ENCODE measurements at regions not wholly inside any gene's neighbourhood (a gene's known extent, or its start where the extent isn't known, plus 50 kb on each side); places are given as distances from the start of the nearest gene placed in this dataset.

- Histone ChIP-seq H3K36me3 (ENCODE audit: insufficient read depth, low read length) (no peaks in the 10 kb centered on the region), H3K4me2 (ENCODE audit: low read length) (no peak overlapping the region), H3K79me2 (ENCODE audit: insufficient read depth, low read length) (no peaks in the 10 kb centered on the region), H3K27me3 (ENCODE audit: insufficient read depth, low read length) (peaks cover 3% of the 10 kb centered on the region), H2AFZ (ENCODE audit: low read depth, low read length) (no peak overlapping the region), H3K27ac (ENCODE audit: low read depth, low read length) (no peak overlapping the region), H3K9ac (ENCODE audit: low read length) (no peak overlapping the region), H3K4me3 (ENCODE audit: insufficient read depth, low read depth, low read length) (no peak overlapping the region), H3K9me3 (ENCODE audit: insufficient read depth, low read depth, low read length) (peaks cover 5% of the 10 kb centered on the region), H4K20me1 (ENCODE audit: insufficient read depth, low read length) (no peaks in the 10 kb centered on the region), H3K4me1 (ENCODE audit: insufficient read depth, low read length) (no peaks in the 10 kb centered on the region)
- H3K4me1 Mint-ChIP-seq (ENCODE audit: low read depth, unreplicated experiment) = no peaks in the 10 kb centered on the region
- TF ChIP-seq CTCF (IDR thresholded peaks at IDR 0.05; ENCODE audit: insufficient read depth, low read depth, low read length) (no peak), EZH2 (IDR thresholded peaks at IDR 0.05; ENCODE audit: insufficient read depth, low read length) (no peak)
- peaks cover 6% of the 10 kb centered on the region for H3K36me3 Mint-ChIP-seq (ENCODE audit: low read depth, unreplicated experiment)
- DNase-seq (ENCODE audit: low read depth) = no peak
- no peak overlapping the region for H3K27ac Mint-ChIP-seq (ENCODE audit: unreplicated experiment)
- no peaks in the 10 kb centered on the region for H3K27me3 Mint-ChIP-seq (ENCODE audit: low read depth, unreplicated experiment)
- H3K4me3 Mint-ChIP-seq (ENCODE audit: unreplicated experiment) = no peak overlapping the region
- peaks cover 17% of the 10 kb centered on the region for H3K9me3 Mint-ChIP-seq (ENCODE audit: unreplicated experiment)
- no peak for FAIRE-seq
Measured at GRCh38 chr2:204415406-204416181, 129.7 kb upstream of the PARD3B start.

GRCh38 chr2:204416236-204416635, 129.0 kb upstream of the PARD3B start:
- no peak overlapping the region for H3K27ac Mint-ChIP-seq (ENCODE audit: unreplicated experiment)
- Histone ChIP-seq H3K79me2 (ENCODE audit: insufficient read depth, low read length) (no peaks in the 10 kb centered on the region), H3K27me3 (ENCODE audit: insufficient read depth, low read length) (peaks cover 3% of the 10 kb centered on the region), H3K27ac (ENCODE audit: low read depth, low read length) (no peak overlapping the region), H3K9ac (ENCODE audit: low read length) (no peak overlapping the region), H4K20me1 (ENCODE audit: insufficient read depth, low read length) (no peaks in the 10 kb centered on the region), H2AFZ (ENCODE audit: low read depth, low read length) (no peak overlapping the region), H3K4me3 (ENCODE audit: insufficient read depth, low read depth, low read length) (no peak overlapping the region), H3K4me2 (ENCODE audit: low read length) (no peak overlapping the region), H3K9me3 (ENCODE audit: insufficient read depth, low read depth, low read length) (peaks cover 5% of the 10 kb centered on the region), H3K4me1 (ENCODE audit: insufficient read depth, low read length) (no peaks in the 10 kb centered on the region), H3K36me3 (ENCODE audit: insufficient read depth, low read length) (no peaks in the 10 kb centered on the region)
- FAIRE-seq = no peak
- H3K4me3 Mint-ChIP-seq (ENCODE audit: unreplicated experiment) = no peak overlapping the region
- no peaks in the 10 kb centered on the region for H3K27me3 Mint-ChIP-seq (ENCODE audit: low read depth, unreplicated experiment)
- peaks cover 6% of the 10 kb centered on the region for H3K36me3 Mint-ChIP-seq (ENCODE audit: low read depth, unreplicated experiment)
- H3K9me3 Mint-ChIP-seq (ENCODE audit: unreplicated experiment) = peaks cover 17% of the 10 kb centered on the region
- TF ChIP-seq EZH2 (IDR thresholded peaks at IDR 0.05; ENCODE audit: insufficient read depth, low read length) (no peak), CTCF (IDR thresholded peaks at IDR 0.05; ENCODE audit: insufficient read depth, low read depth, low read length) (no peak)
- H3K4me1 Mint-ChIP-seq (ENCODE audit: low read depth, unreplicated experiment) = no peaks in the 10 kb centered on the region
- no peak for DNase-seq (ENCODE audit: low read depth)

GRCh38 chr2:204425821-204426220, 119.5 kb upstream of the PARD3B start:
- H3K9me3 Mint-ChIP-seq (ENCODE audit: unreplicated experiment) = peaks cover 7% of the 10 kb centered on the region
- no peaks in the 10 kb centered on the region for H3K36me3 Mint-ChIP-seq (ENCODE audit: low read depth, unreplicated experiment)
- no peak overlapping the region for H3K4me3 Mint-ChIP-seq (ENCODE audit: unreplicated experiment)
- H3K36me3 ChIP-seq (ENCODE audit: insufficient read depth, low read length) = no peaks in the 10 kb centered on the region
- no peak overlapping the region for H3K9ac ChIP-seq (ENCODE audit: low read length)
- H3K27me3 ChIP-seq (ENCODE audit: insufficient read depth, low read length) = no peaks in the 10 kb centered on the region
- H3K27ac Mint-ChIP-seq (ENCODE audit: unreplicated experiment) = no peak overlapping the region
- no peak overlapping the region for H3K27ac ChIP-seq (ENCODE audit: low read depth, low read length)
- no peaks in the 10 kb centered on the region for H3K4me1 Mint-ChIP-seq (ENCODE audit: low read depth, unreplicated experiment)
- no peak overlapping the region for H3K4me2 ChIP-seq (ENCODE audit: low read length)
- TF ChIP-seq EZH2 (IDR thresholded peaks at IDR 0.05; ENCODE audit: insufficient read depth, low read length) (no peak), CTCF (IDR thresholded peaks at IDR 0.05; ENCODE audit: insufficient read depth, low read depth, low read length) (no peak)
- H3K9me3 ChIP-seq (ENCODE audit: insufficient read depth, low read depth, low read length) = no peaks in the 10 kb centered on the region
- H2AFZ ChIP-seq (ENCODE audit: low read depth, low read length) = no peak overlapping the region
- H3K4me3 ChIP-seq (ENCODE audit: insufficient read depth, low read depth, low read length) = no peak overlapping the region
- DNase-seq (ENCODE audit: low read depth) (no peak), FAIRE-seq (no peak)
- H3K4me1 ChIP-seq (ENCODE audit: insufficient read depth, low read length) = no peaks in the 10 kb centered on the region
- no peaks in the 10 kb centered on the region for H3K79me2 ChIP-seq (ENCODE audit: insufficient read depth, low read length)
- no peaks in the 10 kb centered on the region for H4K20me1 ChIP-seq (ENCODE audit: insufficient read depth, low read length)
- H3K27me3 Mint-ChIP-seq (ENCODE audit: low read depth, unreplicated experiment) = peaks cover 4% of the 10 kb centered on the region
